CD14-positive monocyte (primary cell): ENCODE measurements at regions not wholly inside any gene's neighbourhood (a gene's known extent, or its start where the extent isn't known, plus 50 kb on each side); places are given as distances from the start of the nearest gene placed in this dataset.

Experiments used
- DNase-seq, 3 donors: peaks; one replicate each; pipeline ENCODE4 v3.0.0-alpha.2; 2011 to 2022
- H2AFZ ChIP-seq: 2 replicates; pipeline ENCODE4 v1.6.0; 2012; ENCODE audit warnings: mild to moderate bottlenecking, low read depth, low read length, inconsistent platforms; ENCODE audit not compliant: insufficient read depth, poor library complexity, severe bottlenecking
- H3K27ac ChIP-seq, 2 donors: 1 replicate in 1 of 2; 2 replicates in 1 of 2; pipeline ENCODE4 v1.5.1; 2012 to 2013; ENCODE audit warnings: low read length in 2 of 2, control low read depth in 1 of 2, inconsistent platforms in 1 of 2, low read depth in 1 of 2, mild to moderate bottlenecking in 1 of 2
- H3K27me3 ChIP-seq, 2 donors: one replicate each; pipeline versions ENCODE4 v1.6.0 to v1.6.1; 2011 to 2013; ENCODE audit warnings: low read length in 2 of 2; ENCODE audit not compliant: control insufficient read depth in 2 of 2, insufficient read depth in 2 of 2
- H3K36me3 ChIP-seq, 2 donors: replicated peaks in 1 of 2; 1 replicate in 1 of 2; 2 replicates in 1 of 2; pipeline versions ENCODE4 v1.5.1 to v1.6.1; 2012 to 2013; ENCODE audit warnings: low read length in 2 of 2, control low read depth in 1 of 2, inconsistent platforms in 1 of 2, mild to moderate bottlenecking in 1 of 2; ENCODE audit not compliant: insufficient read depth in 2 of 2, control insufficient read depth in 1 of 2
- H3K4me1 ChIP-seq, 2 donors: 1 replicate in 1 of 2; 2 replicates in 1 of 2; pipeline versions ENCODE4 v1.5.1 to v1.6.1; 2012 to 2013; ENCODE audit warnings: low read length in 2 of 2, control low read depth in 1 of 2, inconsistent platforms in 1 of 2, mild to moderate bottlenecking in 1 of 2, moderate library complexity in 1 of 2; ENCODE audit not compliant: insufficient read depth in 2 of 2, control insufficient read depth in 1 of 2
- H3K4me2 ChIP-seq: replicated peaks from 2 replicates; pipeline ENCODE3; 2012; ENCODE audit warnings: low read length, moderate library complexity, mild to moderate bottlenecking; ENCODE audit not compliant: poor library complexity, severe bottlenecking; ENCODE audit errors: extremely low read depth
- H3K4me3 ChIP-seq, 3 experiments: fragments of 200-600 bp in 1 of 3; sonication (generic) in 1 of 3; replicated peaks in 1 of 3; 1 replicate in 2 of 3; 2 replicates in 1 of 3; pipeline ENCODE4 v1.5.1; 2011 to 2013; ENCODE audit warnings: low read length in 3 of 3, mild to moderate bottlenecking in 3 of 3, control low read depth in 2 of 3, low read depth in 2 of 3, inconsistent platforms in 1 of 3, moderate library complexity in 1 of 3
- H3K79me2 ChIP-seq: 2 replicates; pipeline ENCODE4 v1.6.0; 2012; ENCODE audit warnings: mild to moderate bottlenecking, control low read depth, inconsistent platforms, low read length, moderate library complexity; ENCODE audit not compliant: insufficient read depth
- H3K9ac ChIP-seq: 2 replicates; pipeline ENCODE4 v1.6.0; 2017; ENCODE audit warnings: low read length, mild to moderate bottlenecking; ENCODE audit not compliant: insufficient read depth, poor library complexity, severe bottlenecking
- H3K9me3 ChIP-seq, 2 donors: replicated peaks in 1 of 2; 1 replicate in 1 of 2; 2 replicates in 1 of 2; pipeline versions ENCODE4 v1.5.1 to v1.6.1; 2012 to 2013; ENCODE audit warnings: low read length in 2 of 2, control low read depth in 1 of 2; ENCODE audit not compliant: control insufficient read depth in 1 of 2, insufficient read depth in 1 of 2
- H4K20me1 ChIP-seq: 2 replicates; pipeline ENCODE4 v1.6.0; 2012; ENCODE audit warnings: mild to moderate bottlenecking, low read length, control low read depth, moderate library complexity; ENCODE audit not compliant: insufficient read depth
- H3K27ac Mint-ChIP-seq, 7 donors: one replicate each; pipeline ENCODE4 v1.8.0; 2020; ENCODE audit warnings: mild to moderate bottlenecking in 7 of 7, mixed read lengths in 7 of 7, moderate library complexity in 6 of 7, inconsistent platforms in 2 of 7
- H3K27me3 Mint-ChIP-seq, 3 donors: one replicate each; pipeline ENCODE4 v1.8.0; 2021 to 2022; ENCODE audit warnings: low read depth in 3 of 3, mild to moderate bottlenecking in 3 of 3, mixed read lengths in 3 of 3, moderate library complexity in 3 of 3, inconsistent platforms in 1 of 3
- H3K36me3 Mint-ChIP-seq, 2 donors: one replicate each; pipeline ENCODE4 v1.8.0; 2020; ENCODE audit warnings: mixed read lengths in 2 of 2, inconsistent platforms in 1 of 2, mild to moderate bottlenecking in 1 of 2
- H3K4me1 Mint-ChIP-seq: one replicate; pipeline ENCODE4 v1.8.0; 2020; ENCODE audit warnings: mild to moderate bottlenecking, mixed read lengths
- H3K4me3 Mint-ChIP-seq, 2 donors: one replicate each; pipeline ENCODE4 v1.8.0; 2020; ENCODE audit warnings: mild to moderate bottlenecking in 2 of 2, mixed read lengths in 2 of 2, moderate library complexity in 1 of 2
- H3K9me3 Mint-ChIP-seq, 7 donors: one replicate each; pipeline ENCODE4 v1.8.0; 2020 to 2022; ENCODE audit warnings: mixed read lengths in 7 of 7, mild to moderate bottlenecking in 6 of 7, moderate library complexity in 6 of 7, inconsistent platforms in 2 of 7
- WGBS: methylation state at CpG from one replicate; pipeline ENCODE4 v1.1.5; 2013; ENCODE audit warnings: missing lambda C conversion rate; ENCODE audit not compliant: insufficient coverage; 5-methylcytosine and 5-hydroxymethylcytosine counted together
- intact Hi-C, 2 donors: fragments of 100-400 bp; cut with micrococcal nuclease; formaldehyde crosslinking; loops; one replicate each; pipeline versions ENCODE4 v1.15.0 to v1.15.1; 2023
- TF ChIP-seq, protein P1 (sequence below): fragments of 200-600 bp; IDR thresholded peaks from one replicate; pipeline ENCODE4 v1.8.0; 2022; ENCODE audit warnings: antibody characterized with exemption, mild to moderate bottlenecking

DNA sequence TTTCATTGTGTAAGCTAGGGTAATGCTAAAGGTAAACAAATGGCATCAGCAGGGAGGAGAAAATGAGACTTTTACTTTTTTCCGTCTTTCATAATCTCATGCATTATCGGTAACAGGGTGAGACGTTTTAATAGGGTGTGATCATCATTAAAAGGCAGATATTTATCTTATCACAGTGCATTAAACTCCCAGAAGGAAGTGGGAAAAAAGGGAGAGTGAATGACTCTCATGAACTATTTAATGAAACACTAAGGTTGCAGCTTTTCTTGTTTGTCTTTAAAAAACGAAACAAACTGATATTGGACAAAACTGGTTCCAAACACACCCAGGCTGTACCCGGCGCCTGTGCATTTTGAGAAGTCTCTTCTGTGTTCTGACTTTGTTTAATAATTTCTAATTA is 1936.8 kb upstream of the PIK3C3 start:
- Mint-ChIP-seq H3K4me3 (no peak overlapping the region), H3K4me1 (no peaks in the 10 kb centered on the region), H3K36me3 (no peaks in the 10 kb centered on the region), H3K9me3 (peaks cover 0 to 9% (median 0%) of the 10 kb centered on the region in 7 donors), H3K27ac (no peak overlapping the region), H3K27me3 (no peaks in the 10 kb centered on the region)
- H2AFZ ChIP-seq, result no peak overlapping the region
- no CpG with 5 or more reads among the region's 6 CpGs for WGBS
- peaks cover 0 to 4% of the 10 kb centered on the region in 2 donors for H3K9me3 ChIP-seq
- DNase-seq, result no peak
- no peaks in the 10 kb centered on the region for H3K27me3 ChIP-seq
- H4K20me1 ChIP-seq, result no peaks in the 10 kb centered on the region
- no peaks in the 10 kb centered on the region for H3K79me2 ChIP-seq
- no peaks in the 10 kb centered on the region for H3K36me3 ChIP-seq
- intact Hi-C loops, result no loop called here
- no peak overlapping the region for H3K27ac ChIP-seq
- no peak overlapping the region for H3K4me2 ChIP-seq
- no peak overlapping the region for H3K9ac ChIP-seq
- H3K4me1 ChIP-seq, result no peaks in the 10 kb centered on the region
- TF ChIP-seq, protein P1, sequence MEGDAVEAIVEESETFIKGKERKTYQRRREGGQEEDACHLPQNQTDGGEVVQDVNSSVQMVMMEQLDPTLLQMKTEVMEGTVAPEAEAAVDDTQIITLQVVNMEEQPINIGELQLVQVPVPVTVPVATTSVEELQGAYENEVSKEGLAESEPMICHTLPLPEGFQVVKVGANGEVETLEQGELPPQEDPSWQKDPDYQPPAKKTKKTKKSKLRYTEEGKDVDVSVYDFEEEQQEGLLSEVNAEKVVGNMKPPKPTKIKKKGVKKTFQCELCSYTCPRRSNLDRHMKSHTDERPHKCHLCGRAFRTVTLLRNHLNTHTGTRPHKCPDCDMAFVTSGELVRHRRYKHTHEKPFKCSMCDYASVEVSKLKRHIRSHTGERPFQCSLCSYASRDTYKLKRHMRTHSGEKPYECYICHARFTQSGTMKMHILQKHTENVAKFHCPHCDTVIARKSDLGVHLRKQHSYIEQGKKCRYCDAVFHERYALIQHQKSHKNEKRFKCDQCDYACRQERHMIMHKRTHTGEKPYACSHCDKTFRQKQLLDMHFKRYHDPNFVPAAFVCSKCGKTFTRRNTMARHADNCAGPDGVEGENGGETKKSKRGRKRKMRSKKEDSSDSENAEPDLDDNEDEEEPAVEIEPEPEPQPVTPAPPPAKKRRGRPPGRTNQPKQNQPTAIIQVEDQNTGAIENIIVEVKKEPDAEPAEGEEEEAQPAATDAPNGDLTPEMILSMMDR, result no peak
- H3K4me3 ChIP-seq, result no peak overlapping the region

DNA sequence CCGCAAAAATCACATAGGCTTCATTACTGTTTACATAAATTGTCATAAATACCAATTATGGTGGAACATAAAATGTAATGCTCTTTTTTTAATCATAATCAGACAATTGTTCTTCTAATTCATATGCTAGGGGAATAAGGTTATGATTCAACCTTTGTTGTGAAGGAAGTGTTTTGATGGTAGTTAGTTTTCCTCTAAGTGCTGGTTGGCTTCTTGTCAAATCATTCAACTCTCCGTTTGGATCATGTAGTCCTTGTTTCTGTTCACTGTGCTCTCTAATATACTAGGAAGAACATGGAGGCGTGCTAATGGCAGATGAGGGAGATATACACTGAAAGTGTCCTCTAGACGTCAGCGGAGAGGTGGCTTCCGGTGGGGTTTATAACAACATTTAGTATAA is 1938.0 kb upstream of the PIK3C3 start:
- intact Hi-C loops, result no loop called here
- Mint-ChIP-seq H3K9me3 (peaks cover 0 to 4% (median 0%) of the 10 kb centered on the region in 7 donors), H3K27me3 (no peaks in the 10 kb centered on the region), H3K4me3 (no peak overlapping the region), H3K27ac (no peak overlapping the region), H3K36me3 (no peaks in the 10 kb centered on the region), H3K4me1 (no peaks in the 10 kb centered on the region)
- Histone ChIP-seq H3K36me3 (no peaks in the 10 kb centered on the region), H3K9ac (no peak overlapping the region), H3K27me3 (no peaks in the 10 kb centered on the region), H3K27ac (no peak overlapping the region), H3K4me2 (no peak overlapping the region), H3K4me1 (no peaks in the 10 kb centered on the region), H4K20me1 (no peaks in the 10 kb centered on the region), H3K9me3 (no peaks in the 10 kb centered on the region), H3K79me2 (no peaks in the 10 kb centered on the region), H2AFZ (no peak overlapping the region), H3K4me3 (no peak overlapping the region)
- WGBS, result no CpG with 5 or more reads among the region's 6 CpGs
- no peak for DNase-seq
- TF ChIP-seq, protein P1, result no peak
